ENCODE measurements at regions not wholly inside any gene's neighbourhood (a gene's known extent, or its start where the extent isn't known, plus 50 kb on each side); places are given as distances from the start of the nearest gene placed in this dataset.

- Histone ChIP-seq H3K9ac (ENCODE audit: low read length) (no peak overlapping the region), H3K79me2 (ENCODE audit: low read length) (no peaks in the 10 kb centered on the region), H3F3A (ENCODE audit: low read length, unreplicated experiment) (no peaks in the 10 kb centered on the region), H3K36me3 (ENCODE audit: low read depth, low read length) (no peaks in the 10 kb centered on the region), H3K9me3 (ENCODE audit: low read length) (no peaks in the 10 kb centered on the region), H3K27ac (ENCODE audit: low read length) (no peak overlapping the region), H3K4me2 (ENCODE audit: low read length) (no peak overlapping the region), H4K20me1 (ENCODE audit: low read length) (no peaks in the 10 kb centered on the region), H3K4me3 (ENCODE audit: low read length) (no peak overlapping the region), H2AFZ (ENCODE audit: low read length) (no peak overlapping the region), H3K4me1 (ENCODE audit: insufficient read depth, low read length) (no peaks in the 10 kb centered on the region), H3K9me2 (replicated peaks; ENCODE audit: low read length) (no peaks in the 10 kb centered on the region), H3K27me3 (ENCODE audit: low read length) (peaks cover 82% of the 10 kb centered on the region)
- ATAC-seq = no peak
- POLR2A ChIA-PET (ENCODE audit: unreplicated experiment) = no interaction called here
- BruUV-seq (replicated peaks) = no TSS peak
- peak; percentile 13 for DNase-seq
- CTCF ChIA-PET = no interaction called here
- intact Hi-C loops (cut with micrococcal nuclease) = no loop called here
- TF ChIP-seq EZH2 (IDR thresholded peaks at IDR 0.05; ENCODE audit: low read length, unreplicated experiment) = no peak
- no peak for TF ChIP-seq CTCF (conservative IDR thresholded peaks at IDR 0.05; ENCODE audit: low read depth, low read length)
- TF ChIP-seq EZH2phosphoT487 (IDR thresholded peaks at IDR 0.05; ENCODE audit: borderline replicate concordance, low read length) = no peak
Observed at GRCh38 chr12:126891789-126892188, 1375.2 kb upstream of the TMEM132C start.

- no TSS peak for BruUV-seq (replicated peaks)
Observed at GRCh38 chr12:126895951-126896913, 1370.7 kb upstream of the TMEM132C start.

More at GRCh38 chr12:126895951-126896913, 1370.7 kb upstream of the TMEM132C start:
- Histone ChIP-seq H2AFZ (ENCODE audit: low read length) (no peak overlapping the region), H3K9me3 (ENCODE audit: low read length) (no peaks in the 10 kb centered on the region), H3K36me3 (ENCODE audit: low read depth, low read length) (no peaks in the 10 kb centered on the region), H3K27me3 (ENCODE audit: low read length) (peaks cover 91% of the 10 kb centered on the region), H3K9ac (ENCODE audit: low read length) (no peak overlapping the region), H3K4me1 (ENCODE audit: insufficient read depth, low read length) (no peaks in the 10 kb centered on the region), H3K4me2 (ENCODE audit: low read length) (no peak overlapping the region), H3F3A (ENCODE audit: low read length, unreplicated experiment) (no peaks in the 10 kb centered on the region), H4K20me1 (ENCODE audit: low read length) (no peaks in the 10 kb centered on the region), H3K4me3 (ENCODE audit: low read length) (no peak overlapping the region), H3K27ac (ENCODE audit: low read length) (no peak overlapping the region), H3K79me2 (ENCODE audit: low read length) (no peaks in the 10 kb centered on the region), H3K9me2 (replicated peaks; ENCODE audit: low read length) (no peaks in the 10 kb centered on the region)
- intact Hi-C loops (cut with micrococcal nuclease) = no loop called here
- ATAC-seq (no peak), DNase-seq (no peak)
- no peak for TF ChIP-seq EZH2phosphoT487 (IDR thresholded peaks at IDR 0.05; ENCODE audit: borderline replicate concordance, low read length)
- TF ChIP-seq EZH2 (IDR thresholded peaks at IDR 0.05; ENCODE audit: low read length, unreplicated experiment) = no peak
- no peak for TF ChIP-seq CTCF (conservative IDR thresholded peaks at IDR 0.05; ENCODE audit: low read depth, low read length)
- ChIA-PET CTCF (no interaction called here), POLR2A (ENCODE audit: unreplicated experiment) (no interaction called here)

Measured in PC-3 (cell line).